Epithelial cell of esophagus (primary cell): ENCODE measurements at regions not wholly inside any gene's neighbourhood (a gene's known extent, or its start where the extent isn't known, plus 50 kb on each side); places are given as distances from the start of the nearest gene placed in this dataset.

ENCODE experiments used
- DNase-seq: peaks from one replicate; pipeline ENCODE4 v3.0.0; 2010; ENCODE audit warnings: low read depth
- H3K4me3 ChIP-seq: 2 replicates; pipeline ENCODE4 v1.5.1; 2011; ENCODE audit warnings: mild to moderate bottlenecking, low read length, control low read depth
- TF ChIP-seq, protein P1 (sequence below): IDR thresholded peaks from 2 replicates; pipeline ENCODE4 v1.5.1; 2011; ENCODE audit warnings: low read depth, mild to moderate bottlenecking, low read length, control low read depth, inconsistent platforms; ENCODE audit not compliant: insufficient read depth; ENCODE audit errors: missing control alignments

DNA sequence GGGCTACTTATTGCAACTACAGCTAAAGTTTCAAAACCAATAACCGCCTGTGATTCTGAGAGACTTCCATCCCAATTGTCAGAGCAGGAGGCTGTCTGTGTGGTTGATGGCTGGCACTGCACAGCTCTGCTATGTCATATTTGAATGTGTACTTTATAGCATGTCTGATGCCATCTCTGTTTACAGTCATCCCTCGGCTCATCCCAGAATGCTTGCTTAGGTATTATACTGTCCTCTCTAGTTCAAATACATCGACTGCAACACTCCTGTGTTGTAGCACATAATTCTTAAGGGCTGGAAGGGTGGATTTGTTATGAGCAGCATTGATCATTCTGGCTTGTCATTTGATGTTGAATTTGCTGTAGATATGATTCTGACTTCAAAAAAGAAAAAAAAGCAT lies 1617.5 kb upstream of the TENM3 start:
- DNase-seq = no peak
- TF ChIP-seq, protein P1, sequence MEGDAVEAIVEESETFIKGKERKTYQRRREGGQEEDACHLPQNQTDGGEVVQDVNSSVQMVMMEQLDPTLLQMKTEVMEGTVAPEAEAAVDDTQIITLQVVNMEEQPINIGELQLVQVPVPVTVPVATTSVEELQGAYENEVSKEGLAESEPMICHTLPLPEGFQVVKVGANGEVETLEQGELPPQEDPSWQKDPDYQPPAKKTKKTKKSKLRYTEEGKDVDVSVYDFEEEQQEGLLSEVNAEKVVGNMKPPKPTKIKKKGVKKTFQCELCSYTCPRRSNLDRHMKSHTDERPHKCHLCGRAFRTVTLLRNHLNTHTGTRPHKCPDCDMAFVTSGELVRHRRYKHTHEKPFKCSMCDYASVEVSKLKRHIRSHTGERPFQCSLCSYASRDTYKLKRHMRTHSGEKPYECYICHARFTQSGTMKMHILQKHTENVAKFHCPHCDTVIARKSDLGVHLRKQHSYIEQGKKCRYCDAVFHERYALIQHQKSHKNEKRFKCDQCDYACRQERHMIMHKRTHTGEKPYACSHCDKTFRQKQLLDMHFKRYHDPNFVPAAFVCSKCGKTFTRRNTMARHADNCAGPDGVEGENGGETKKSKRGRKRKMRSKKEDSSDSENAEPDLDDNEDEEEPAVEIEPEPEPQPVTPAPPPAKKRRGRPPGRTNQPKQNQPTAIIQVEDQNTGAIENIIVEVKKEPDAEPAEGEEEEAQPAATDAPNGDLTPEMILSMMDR = no peak
- H3K4me3 ChIP-seq = no peak overlapping the region

GRCh38 chr4:180630012-180630665 lies 1613.1 kb upstream of the TENM3 start:
- TF ChIP-seq, protein P1 = no peak
- no peak for DNase-seq
- H3K4me3 ChIP-seq = no peak overlapping the region

DNA sequence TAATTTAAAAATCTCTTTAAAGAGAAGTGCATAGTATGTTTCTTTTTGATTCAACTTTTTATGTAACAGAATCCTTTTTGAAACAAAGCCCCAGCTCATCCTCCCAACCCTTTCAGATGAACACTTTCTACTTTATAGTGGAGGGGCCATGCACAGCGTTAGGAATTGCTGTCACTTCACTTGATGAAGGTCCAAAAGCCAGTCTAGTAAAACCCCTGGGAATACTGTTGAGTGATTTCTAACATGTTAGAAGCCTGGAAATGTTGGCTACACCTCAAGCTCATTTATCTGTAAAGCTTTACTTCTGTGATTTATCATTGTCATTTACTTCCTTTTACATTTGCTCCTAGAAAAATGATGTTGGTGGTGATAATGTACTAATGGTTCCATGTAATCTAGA lies 1608.9 kb upstream of the TENM3 start:
- H3K4me3 ChIP-seq = no peak overlapping the region
- DNase-seq = no peak
- TF ChIP-seq, protein P1 = no peak

DNA sequence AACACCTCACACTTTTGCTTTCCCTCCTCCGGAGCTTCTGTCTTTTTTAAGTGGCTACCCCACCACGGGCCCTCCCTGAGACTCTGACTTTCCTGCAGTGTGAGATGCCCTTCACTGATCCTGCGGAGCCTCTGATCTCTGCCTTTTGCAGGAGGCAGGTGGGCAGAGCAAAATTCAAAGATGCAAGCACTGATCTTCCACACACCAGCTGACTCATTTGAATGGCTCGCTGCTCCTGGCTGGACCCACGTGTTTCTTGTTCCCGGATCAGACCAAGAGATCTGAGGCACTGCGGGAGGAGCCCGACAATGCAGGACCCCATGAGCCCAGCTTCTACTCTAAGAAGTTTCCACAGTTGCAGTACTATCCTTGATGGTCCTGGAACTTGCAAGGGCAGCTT lies 1607.9 kb upstream of the TENM3 start:
- H3K4me3 ChIP-seq = no peak overlapping the region
- peak; percentile 5 for DNase-seq
- TF ChIP-seq, protein P1 = no peak

DNA sequence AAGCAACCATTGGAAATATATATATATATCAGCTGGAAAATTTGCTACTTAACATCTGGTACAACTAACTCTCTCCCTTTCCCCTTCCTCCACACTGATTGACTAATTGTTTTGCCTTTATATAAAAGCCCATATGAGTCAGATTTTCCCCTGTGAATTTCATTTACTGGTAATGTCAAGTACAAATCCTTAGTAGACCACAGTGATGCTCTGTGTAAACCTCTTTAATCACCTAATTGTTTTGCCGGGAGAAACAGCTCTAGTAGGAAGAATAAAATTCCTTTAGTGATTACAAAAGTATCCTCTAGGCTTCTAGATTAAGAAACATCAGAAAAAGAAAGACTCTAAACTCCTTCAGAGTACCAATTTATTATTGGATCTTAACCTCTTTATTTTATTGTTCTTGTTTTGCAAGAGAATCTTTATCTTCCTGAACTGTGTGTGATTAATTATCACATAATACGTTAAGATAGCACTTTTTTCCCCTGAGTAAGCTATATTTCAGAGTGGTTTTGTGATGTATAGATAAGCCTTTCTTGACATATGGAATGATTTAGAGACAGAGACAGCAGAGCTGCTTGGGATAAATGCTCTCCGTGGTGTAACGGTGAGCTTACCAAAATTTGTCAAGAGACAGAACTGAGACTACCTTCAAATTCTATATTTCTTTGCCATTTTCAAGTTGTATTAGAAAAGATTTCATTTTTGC lies 1606.4 kb upstream of the TENM3 start:
- H3K4me3 ChIP-seq = no peak overlapping the region
- TF ChIP-seq, protein P1 = no peak
- no peak for DNase-seq

DNA sequence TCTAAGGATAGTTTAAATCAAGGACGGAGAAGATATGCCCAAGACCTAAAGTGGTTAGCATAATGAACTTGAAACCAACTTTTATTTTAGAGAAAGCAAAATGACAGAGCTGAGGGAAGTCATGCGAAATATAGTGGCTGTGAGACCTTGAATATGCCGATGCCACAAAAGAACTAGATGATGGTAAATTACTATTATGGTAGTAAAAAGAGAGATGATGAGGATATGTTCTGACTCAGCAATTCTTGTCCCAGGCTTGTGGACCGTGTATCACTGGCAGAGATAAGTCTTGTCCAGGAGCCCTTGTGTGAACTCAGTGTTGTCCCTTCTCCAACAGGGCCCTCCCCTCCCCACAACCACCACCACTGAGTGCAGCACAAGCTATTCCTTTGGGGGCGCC lies 1605.6 kb upstream of the TENM3 start:
- DNase-seq = no peak
- TF ChIP-seq, protein P1 = no peak

DNA sequence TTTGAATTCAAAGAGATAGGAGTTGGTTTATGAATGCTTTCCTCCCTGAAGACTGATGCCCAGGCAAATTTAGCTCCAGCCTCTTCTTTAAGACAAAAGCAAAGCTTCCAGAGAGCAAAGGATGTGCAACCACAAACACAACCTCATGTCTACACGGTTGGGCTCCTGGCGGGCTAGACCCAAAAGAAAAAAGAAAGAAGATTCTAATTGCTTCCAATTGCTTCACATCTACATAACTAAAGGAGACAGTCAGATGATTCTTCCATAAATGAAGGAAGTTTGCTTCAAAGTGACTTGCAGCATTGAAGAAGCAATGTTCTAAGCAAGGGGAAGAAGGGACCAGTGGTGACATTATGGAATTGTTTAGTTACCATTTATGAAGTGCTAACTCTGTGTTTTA lies 1603.0 kb upstream of the TENM3 start:
- TF ChIP-seq, protein P1 = no peak

More for the DNA sequence above, 1605.6 kb upstream of the TENM3 start:
- no peak overlapping the region for H3K4me3 ChIP-seq

More for the DNA sequence above, 1603.0 kb upstream of the TENM3 start:
- H3K4me3 ChIP-seq = no peak overlapping the region
- DNase-seq = no peak
